Stomach (tissue), 4 donors: ENCODE measurements at regions not wholly inside any gene's neighbourhood (a gene's known extent, or its start where the extent isn't known, plus 50 kb on each side); places are given as distances from the start of the nearest gene placed in this dataset.

Experiments used
- EP300 ChIP-seq: sonication (generic); formaldehyde crosslinking; IDR thresholded peaks from one replicate; pipeline ENCODE4 v1.6.1; 2017; ENCODE audit warnings: antibody characterized with exemption
- POLR2A ChIP-seq, 4 donors: fragments of 450-650 bp; IDR thresholded peaks; one replicate each; pipeline ENCODE4 v1.6.1; 2016; ENCODE audit warnings: antibody characterized with exemption in 4 of 4, control low read depth in 2 of 4, mild to moderate bottlenecking in 1 of 4, moderate library complexity in 1 of 4
- POLR2AphosphoS5 ChIP-seq, 3 donors: sonication (generic); formaldehyde crosslinking; IDR thresholded peaks; one replicate each; pipeline ENCODE4 v1.6.1; 2016; ENCODE audit warnings: antibody characterized with exemption in 3 of 3
- TF ChIP-seq, protein P1 (sequence below), 7 experiments: fragments of 450-650 bp in 4 of 7; fragments of 200-600 bp in 3 of 7; sonication (generic) in 3 of 7; IDR thresholded peaks; one replicate each; pipeline ENCODE4 v1.5.1; 2016 to 2019; ENCODE audit warnings: antibody characterized with exemption in 7 of 7, control low read depth in 2 of 7, mild to moderate bottlenecking in 1 of 7

GRCh38 chr11:79592406-79592805 is 151.6 kb upstream of the TENM4 start:
- TF ChIP-seq, protein P1, sequence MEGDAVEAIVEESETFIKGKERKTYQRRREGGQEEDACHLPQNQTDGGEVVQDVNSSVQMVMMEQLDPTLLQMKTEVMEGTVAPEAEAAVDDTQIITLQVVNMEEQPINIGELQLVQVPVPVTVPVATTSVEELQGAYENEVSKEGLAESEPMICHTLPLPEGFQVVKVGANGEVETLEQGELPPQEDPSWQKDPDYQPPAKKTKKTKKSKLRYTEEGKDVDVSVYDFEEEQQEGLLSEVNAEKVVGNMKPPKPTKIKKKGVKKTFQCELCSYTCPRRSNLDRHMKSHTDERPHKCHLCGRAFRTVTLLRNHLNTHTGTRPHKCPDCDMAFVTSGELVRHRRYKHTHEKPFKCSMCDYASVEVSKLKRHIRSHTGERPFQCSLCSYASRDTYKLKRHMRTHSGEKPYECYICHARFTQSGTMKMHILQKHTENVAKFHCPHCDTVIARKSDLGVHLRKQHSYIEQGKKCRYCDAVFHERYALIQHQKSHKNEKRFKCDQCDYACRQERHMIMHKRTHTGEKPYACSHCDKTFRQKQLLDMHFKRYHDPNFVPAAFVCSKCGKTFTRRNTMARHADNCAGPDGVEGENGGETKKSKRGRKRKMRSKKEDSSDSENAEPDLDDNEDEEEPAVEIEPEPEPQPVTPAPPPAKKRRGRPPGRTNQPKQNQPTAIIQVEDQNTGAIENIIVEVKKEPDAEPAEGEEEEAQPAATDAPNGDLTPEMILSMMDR (IDR thresholded peaks at IDR 0.05), result no peak
- TF ChIP-seq POLR2A (IDR thresholded peaks at IDR 0.05), result no peak
- TF ChIP-seq POLR2AphosphoS5 (IDR thresholded peaks at IDR 0.05), result no peak
- TF ChIP-seq EP300, result no peak
